GM10248 (cell line): ENCODE measurements at regions not wholly inside any gene's neighbourhood (a gene's known extent, or its start where the extent isn't known, plus 50 kb on each side); places are given as distances from the start of the nearest gene placed in this dataset.
"Not testable (repeated sequence)": the region's sequence is repeated elsewhere in the genome, so short reads cannot be mapped to it uniquely, and the experiment has no call there.

Source experiments
- CTCF ChIA-PET: fragments of 300-600 bp; sonication (Branson Sonifier 250); formaldehyde crosslinking; extraction: SDS; loops from one replicate; lab custom pipeline; 2021; ENCODE audit warnings: antibody characterized with exemption; lab: Yijun Ruan, JAX
- POLR2A ChIA-PET: fragments of 350-650 bp; sonication (Branson Sonifier 250); formaldehyde crosslinking; extraction: SDS; loops from one replicate; lab custom pipeline; 2020; ENCODE audit warnings: antibody characterized with exemption; lab: Yijun Ruan, JAX
- DNase-seq: peaks from one replicate; pipeline ENCODE4 v3.0.0; 2012; ENCODE audit errors: extremely low spot score
- TF ChIP-seq, protein P1 (sequence below): IDR thresholded peaks from 2 replicates; pipeline ENCODE4 v1.5.1; 2012; ENCODE audit warnings: mild to moderate bottlenecking, low read depth; ENCODE audit errors: extremely low read depth, missing control alignments, control extremely low read depth

- TF ChIP-seq, protein P1, sequence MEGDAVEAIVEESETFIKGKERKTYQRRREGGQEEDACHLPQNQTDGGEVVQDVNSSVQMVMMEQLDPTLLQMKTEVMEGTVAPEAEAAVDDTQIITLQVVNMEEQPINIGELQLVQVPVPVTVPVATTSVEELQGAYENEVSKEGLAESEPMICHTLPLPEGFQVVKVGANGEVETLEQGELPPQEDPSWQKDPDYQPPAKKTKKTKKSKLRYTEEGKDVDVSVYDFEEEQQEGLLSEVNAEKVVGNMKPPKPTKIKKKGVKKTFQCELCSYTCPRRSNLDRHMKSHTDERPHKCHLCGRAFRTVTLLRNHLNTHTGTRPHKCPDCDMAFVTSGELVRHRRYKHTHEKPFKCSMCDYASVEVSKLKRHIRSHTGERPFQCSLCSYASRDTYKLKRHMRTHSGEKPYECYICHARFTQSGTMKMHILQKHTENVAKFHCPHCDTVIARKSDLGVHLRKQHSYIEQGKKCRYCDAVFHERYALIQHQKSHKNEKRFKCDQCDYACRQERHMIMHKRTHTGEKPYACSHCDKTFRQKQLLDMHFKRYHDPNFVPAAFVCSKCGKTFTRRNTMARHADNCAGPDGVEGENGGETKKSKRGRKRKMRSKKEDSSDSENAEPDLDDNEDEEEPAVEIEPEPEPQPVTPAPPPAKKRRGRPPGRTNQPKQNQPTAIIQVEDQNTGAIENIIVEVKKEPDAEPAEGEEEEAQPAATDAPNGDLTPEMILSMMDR: no peak
- ChIA-PET CTCF (interaction anchor here (2.5 to 2.8 kb wide), 2 partner anchors 9 to 12 kb away, joined by 9 to 13 read pairs; no protein-coding TSS in a partner anchor), POLR2A (no interaction called here)
- no peak for DNase-seq
Measured at GRCh38 chr1:213786683-213787082, 201.1 kb upstream of the PROX1 start.

DNA sequence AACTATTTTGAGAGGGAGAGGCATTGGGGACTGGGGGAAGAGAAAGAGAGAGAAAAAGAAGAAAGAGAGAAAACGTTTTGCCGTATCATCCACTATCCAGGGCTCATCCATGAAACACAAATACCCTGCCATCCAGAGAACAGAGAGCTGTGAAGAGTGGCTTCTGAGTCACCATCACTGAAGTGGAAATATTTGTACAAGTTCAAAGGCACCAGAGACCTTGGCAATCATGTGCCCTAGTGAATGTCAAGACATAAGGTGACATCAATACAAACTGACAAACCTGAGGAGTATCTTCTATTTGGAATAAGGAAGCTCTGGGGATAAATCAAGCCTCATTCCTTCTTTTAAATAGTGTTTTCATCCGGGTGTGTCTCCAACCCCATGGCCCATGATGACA, 197.2 kb upstream of the PROX1 start:
- ChIA-PET POLR2A (no interaction called here), CTCF (interaction anchor here (2.0 kb wide), 1 partner anchor 14 kb away, joined by 7 read pairs; no protein-coding TSS in a partner anchor)
- no peak for DNase-seq
- TF ChIP-seq, protein P1: no peak

DNA sequence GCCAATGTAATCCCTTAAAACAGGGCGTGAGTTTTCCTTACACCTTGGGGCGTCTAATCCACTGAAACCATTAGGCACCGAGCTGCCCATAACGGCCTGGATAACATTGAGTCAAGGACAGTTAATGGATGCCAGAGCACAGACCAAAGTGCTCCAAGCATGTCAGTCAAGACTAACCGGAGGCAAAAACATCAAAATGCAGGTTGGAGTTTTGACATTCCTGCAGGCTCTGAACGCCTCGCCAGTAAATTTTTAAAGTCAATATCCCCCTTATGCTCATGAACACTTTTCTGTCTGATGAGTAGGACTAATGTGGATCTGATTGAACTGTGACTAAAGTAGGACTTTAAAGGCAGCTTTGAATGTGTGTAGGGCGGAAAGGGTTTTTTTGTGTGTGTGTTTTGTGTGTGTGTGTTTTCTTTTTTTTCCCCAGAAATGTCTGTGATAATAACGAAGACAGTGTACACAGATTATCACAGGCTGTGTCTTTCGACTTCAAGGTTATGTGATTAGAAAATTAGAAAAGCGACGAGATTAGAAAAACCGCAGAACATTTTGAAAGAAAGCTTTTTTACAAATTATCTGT, 194.2 kb upstream of the PROX1 start:
- no peak for DNase-seq
- ChIA-PET CTCF (interaction anchor here (1.4 kb wide), 1 partner anchor 9 kb away, joined by 5 read pairs; no protein-coding TSS in a partner anchor), POLR2A (no interaction called here)
- TF ChIP-seq, protein P1: no peak

DNA sequence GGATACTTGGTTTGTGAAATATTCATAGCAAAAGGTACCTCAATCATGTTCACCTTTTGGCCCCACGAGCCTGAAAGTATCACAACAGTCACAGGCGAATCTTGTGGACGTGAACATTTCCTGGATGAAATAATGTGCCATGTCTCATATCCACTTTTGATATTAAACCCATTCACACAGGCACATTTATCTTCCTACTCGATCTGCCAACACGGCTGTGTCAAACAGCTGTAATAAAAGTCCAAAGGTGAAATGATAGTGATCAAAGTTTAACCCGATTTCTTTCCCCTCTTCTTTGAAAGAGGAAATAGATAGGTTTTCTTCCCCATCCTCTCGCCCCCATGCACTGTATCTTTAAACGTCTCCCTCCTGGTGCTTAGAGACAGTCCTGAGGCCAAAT, 191.2 kb upstream of the PROX1 start:
- no peak for DNase-seq
- CTCF ChIA-PET: no interaction called here
- TF ChIP-seq, protein P1: no peak
- POLR2A ChIA-PET: no interaction called here

DNA sequence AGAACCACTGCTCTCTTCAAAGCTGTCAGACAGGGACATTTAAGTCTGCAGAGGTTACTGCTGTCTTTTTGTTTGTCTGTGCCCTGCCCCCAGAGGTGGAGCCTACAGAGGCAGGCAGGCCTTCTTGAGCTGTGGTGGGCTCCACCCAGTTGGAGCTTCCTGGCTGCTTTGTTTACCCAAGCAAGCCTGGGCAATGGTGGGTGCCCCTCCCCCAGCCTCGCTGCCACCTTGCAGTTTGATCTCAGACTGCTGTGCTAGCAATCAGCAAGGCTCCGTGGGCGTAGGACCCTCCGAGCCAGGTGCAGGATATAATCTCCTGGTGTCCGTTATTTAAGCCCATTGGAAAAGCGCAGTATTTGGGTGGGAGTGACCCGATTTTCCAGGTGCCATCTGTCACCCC, 179.5 kb upstream of the PROX1 start:
- CTCF ChIA-PET, DNase-seq, POLR2A ChIA-PET: not testable (repeated sequence)

DNA sequence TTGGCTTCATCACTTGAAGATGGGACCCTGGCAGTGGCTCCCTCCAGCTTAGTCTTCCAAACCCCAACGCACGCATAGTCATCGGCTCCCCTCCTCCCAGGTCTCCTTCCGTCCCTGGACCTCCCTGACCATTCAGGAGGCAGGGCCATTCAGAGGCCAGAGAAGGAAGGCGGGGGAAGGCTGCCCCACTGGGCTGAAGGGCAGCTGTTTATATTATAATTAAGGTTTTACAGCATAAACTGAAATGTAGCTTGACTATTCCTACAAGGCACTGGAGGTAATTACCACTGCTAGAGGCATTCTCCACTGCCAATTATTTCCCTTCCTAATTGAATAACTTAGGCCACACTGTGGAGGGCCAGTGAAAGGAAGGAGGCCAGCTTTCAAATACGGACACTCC, 170.6 kb upstream of the PROX1 start:
- no peak for DNase-seq
- TF ChIP-seq, protein P1: no peak
- CTCF ChIA-PET: no interaction called here
- POLR2A ChIA-PET: no interaction called here

DNA sequence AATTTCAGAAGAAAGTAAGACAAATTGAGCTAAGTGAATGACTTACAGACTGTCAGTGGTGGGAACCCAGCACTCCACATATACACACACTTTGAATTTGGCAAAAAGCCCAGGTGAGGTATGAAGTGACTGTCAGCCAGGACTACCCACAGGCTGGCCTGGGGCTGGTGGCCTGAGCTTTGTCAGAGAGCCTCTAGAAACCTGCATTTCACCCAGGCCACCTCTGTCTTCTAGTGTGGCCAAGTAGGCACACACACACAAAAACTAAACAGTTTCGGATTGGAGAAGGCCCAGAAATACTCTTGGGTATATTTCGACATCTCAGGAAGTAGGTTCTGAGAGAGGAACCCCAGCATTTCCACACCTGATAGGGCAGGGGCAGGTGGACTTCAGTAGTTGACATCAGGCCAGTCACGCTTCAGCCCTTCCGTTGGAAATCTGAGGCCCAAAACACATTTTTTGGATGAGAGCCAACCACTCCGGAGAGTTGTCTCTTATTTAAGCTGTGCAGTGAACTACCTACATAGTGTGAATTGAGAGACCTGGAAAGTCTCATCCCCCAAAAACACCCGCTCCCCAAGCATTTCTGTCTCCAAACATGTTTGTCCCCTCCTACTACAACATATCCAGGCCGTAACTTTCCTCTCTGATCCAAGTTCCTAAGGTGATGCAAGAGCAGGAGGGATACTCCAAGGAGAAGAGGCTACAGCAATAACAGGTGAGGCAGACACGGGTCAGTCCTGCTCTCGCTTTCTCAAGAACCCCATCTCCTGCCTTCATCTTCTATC, 167.2 kb upstream of the PROX1 start:
- TF ChIP-seq, protein P1: no peak
- ChIA-PET POLR2A (no interaction called here), CTCF (no interaction called here)
- no peak for DNase-seq
